CD14-positive monocyte (primary cell): ENCODE measurements at regions not wholly inside any gene's neighbourhood (a gene's known extent, or its start where the extent isn't known, plus 50 kb on each side); places are given as distances from the start of the nearest gene placed in this dataset.

ENCODE experiments used
- DNase-seq, 3 donors: peaks; one replicate each; pipeline ENCODE4 v3.0.0-alpha.2; 2011 to 2022
- H2AFZ ChIP-seq: 2 replicates; pipeline ENCODE4 v1.6.0; 2012; ENCODE audit warnings: mild to moderate bottlenecking, low read depth, low read length, inconsistent platforms; ENCODE audit not compliant: insufficient read depth, poor library complexity, severe bottlenecking
- H3K27ac ChIP-seq, 2 donors: 1 replicate in 1 of 2; 2 replicates in 1 of 2; pipeline ENCODE4 v1.5.1; 2012 to 2013; ENCODE audit warnings: low read length in 2 of 2, control low read depth in 1 of 2, inconsistent platforms in 1 of 2, low read depth in 1 of 2, mild to moderate bottlenecking in 1 of 2
- H3K27me3 ChIP-seq, 2 donors: one replicate each; pipeline versions ENCODE4 v1.6.0 to v1.6.1; 2011 to 2013; ENCODE audit warnings: low read length in 2 of 2; ENCODE audit not compliant: control insufficient read depth in 2 of 2, insufficient read depth in 2 of 2
- H3K36me3 ChIP-seq, 2 donors: replicated peaks in 1 of 2; 1 replicate in 1 of 2; 2 replicates in 1 of 2; pipeline versions ENCODE4 v1.5.1 to v1.6.1; 2012 to 2013; ENCODE audit warnings: low read length in 2 of 2, control low read depth in 1 of 2, inconsistent platforms in 1 of 2, mild to moderate bottlenecking in 1 of 2; ENCODE audit not compliant: insufficient read depth in 2 of 2, control insufficient read depth in 1 of 2
- H3K4me1 ChIP-seq, 2 donors: 1 replicate in 1 of 2; 2 replicates in 1 of 2; pipeline versions ENCODE4 v1.5.1 to v1.6.1; 2012 to 2013; ENCODE audit warnings: low read length in 2 of 2, control low read depth in 1 of 2, inconsistent platforms in 1 of 2, mild to moderate bottlenecking in 1 of 2, moderate library complexity in 1 of 2; ENCODE audit not compliant: insufficient read depth in 2 of 2, control insufficient read depth in 1 of 2
- H3K4me2 ChIP-seq: replicated peaks from 2 replicates; pipeline ENCODE3; 2012; ENCODE audit warnings: low read length, moderate library complexity, mild to moderate bottlenecking; ENCODE audit not compliant: poor library complexity, severe bottlenecking; ENCODE audit errors: extremely low read depth
- H3K4me3 ChIP-seq, 3 experiments: fragments of 200-600 bp in 1 of 3; sonication (generic) in 1 of 3; replicated peaks in 1 of 3; 1 replicate in 2 of 3; 2 replicates in 1 of 3; pipeline ENCODE4 v1.5.1; 2011 to 2013; ENCODE audit warnings: low read length in 3 of 3, mild to moderate bottlenecking in 3 of 3, control low read depth in 2 of 3, low read depth in 2 of 3, inconsistent platforms in 1 of 3, moderate library complexity in 1 of 3
- H3K79me2 ChIP-seq: 2 replicates; pipeline ENCODE4 v1.6.0; 2012; ENCODE audit warnings: mild to moderate bottlenecking, control low read depth, inconsistent platforms, low read length, moderate library complexity; ENCODE audit not compliant: insufficient read depth
- H3K9ac ChIP-seq: 2 replicates; pipeline ENCODE4 v1.6.0; 2017; ENCODE audit warnings: low read length, mild to moderate bottlenecking; ENCODE audit not compliant: insufficient read depth, poor library complexity, severe bottlenecking
- H3K9me3 ChIP-seq, 2 donors: replicated peaks in 1 of 2; 1 replicate in 1 of 2; 2 replicates in 1 of 2; pipeline versions ENCODE4 v1.5.1 to v1.6.1; 2012 to 2013; ENCODE audit warnings: low read length in 2 of 2, control low read depth in 1 of 2; ENCODE audit not compliant: control insufficient read depth in 1 of 2, insufficient read depth in 1 of 2
- H4K20me1 ChIP-seq: 2 replicates; pipeline ENCODE4 v1.6.0; 2012; ENCODE audit warnings: mild to moderate bottlenecking, low read length, control low read depth, moderate library complexity; ENCODE audit not compliant: insufficient read depth
- H3K27ac Mint-ChIP-seq, 7 donors: one replicate each; pipeline ENCODE4 v1.8.0; 2020; ENCODE audit warnings: mild to moderate bottlenecking in 7 of 7, mixed read lengths in 7 of 7, moderate library complexity in 6 of 7, inconsistent platforms in 2 of 7
- H3K27me3 Mint-ChIP-seq, 3 donors: one replicate each; pipeline ENCODE4 v1.8.0; 2021 to 2022; ENCODE audit warnings: low read depth in 3 of 3, mild to moderate bottlenecking in 3 of 3, mixed read lengths in 3 of 3, moderate library complexity in 3 of 3, inconsistent platforms in 1 of 3
- H3K36me3 Mint-ChIP-seq, 2 donors: one replicate each; pipeline ENCODE4 v1.8.0; 2020; ENCODE audit warnings: mixed read lengths in 2 of 2, inconsistent platforms in 1 of 2, mild to moderate bottlenecking in 1 of 2
- H3K4me1 Mint-ChIP-seq: one replicate; pipeline ENCODE4 v1.8.0; 2020; ENCODE audit warnings: mild to moderate bottlenecking, mixed read lengths
- H3K4me3 Mint-ChIP-seq, 2 donors: one replicate each; pipeline ENCODE4 v1.8.0; 2020; ENCODE audit warnings: mild to moderate bottlenecking in 2 of 2, mixed read lengths in 2 of 2, moderate library complexity in 1 of 2
- H3K9me3 Mint-ChIP-seq, 7 donors: one replicate each; pipeline ENCODE4 v1.8.0; 2020 to 2022; ENCODE audit warnings: mixed read lengths in 7 of 7, mild to moderate bottlenecking in 6 of 7, moderate library complexity in 6 of 7, inconsistent platforms in 2 of 7
- CTCF ChIP-seq: fragments of 200-600 bp; IDR thresholded peaks from one replicate; pipeline ENCODE4 v1.8.0; 2022; ENCODE audit warnings: antibody characterized with exemption, mild to moderate bottlenecking
- whole genome bisulfite sequencing: methylation state at CpG from one replicate; pipeline ENCODE4 v1.1.5; 2013; ENCODE audit warnings: missing lambda C conversion rate; ENCODE audit not compliant: insufficient coverage; 5-methylcytosine and 5-hydroxymethylcytosine counted together
- intact Hi-C, 2 donors: fragments of 100-400 bp; cut with micrococcal nuclease; formaldehyde crosslinking; loops; one replicate each; pipeline versions ENCODE4 v1.15.0 to v1.15.1; 2023

- Histone ChIP-seq H4K20me1 (no peaks in the 10 kb centered on the region), H3K9ac (no peak overlapping the region), H3K27ac (no peak overlapping the region), H3K4me3 (no peak overlapping the region), H3K27me3 (no peaks in the 10 kb centered on the region), H3K9me3 (no peaks in the 10 kb centered on the region), H3K4me2 (no peak overlapping the region), H3K36me3 (no peaks in the 10 kb centered on the region), H2AFZ (no peak overlapping the region), H3K4me1 (no peaks in the 10 kb centered on the region), H3K79me2 (no peaks in the 10 kb centered on the region)
- WGBS = 100% methylated on average over 2 of the region's 3 CpGs
- Mint-ChIP-seq H3K4me3 (no peak overlapping the region), H3K36me3 (no peaks in the 10 kb centered on the region), H3K27ac (no peak overlapping the region), H3K27me3 (no peaks in the 10 kb centered on the region), H3K4me1 (no peaks in the 10 kb centered on the region), H3K9me3 (no peaks in the 10 kb centered on the region)
- DNase-seq = no peak
- TF ChIP-seq CTCF = no peak
- intact Hi-C loops = no loop called here
Measured at GRCh38 chr3:17969244-17969643, 226.8 kb upstream of the TBC1D5 start.

- Histone ChIP-seq H4K20me1 (no peaks in the 10 kb centered on the region), H3K79me2 (no peaks in the 10 kb centered on the region), H3K4me3 (no peak overlapping the region), H3K27ac (no peak overlapping the region), H3K4me2 (no peak overlapping the region), H2AFZ (no peak overlapping the region), H3K36me3 (no peaks in the 10 kb centered on the region), H3K9ac (no peak overlapping the region), H3K9me3 (no peaks in the 10 kb centered on the region), H3K27me3 (no peaks in the 10 kb centered on the region), H3K4me1 (no peaks in the 10 kb centered on the region)
- no peak for DNase-seq
- 83% methylated on average over 1 of the region's 2 CpGs for WGBS
- Mint-ChIP-seq H3K4me3 (no peak overlapping the region), H3K27ac (no peak overlapping the region), H3K9me3 (peaks cover 0 to under 1% (median 0%) of the 10 kb centered on the region in 7 donors), H3K27me3 (no peaks in the 10 kb centered on the region), H3K36me3 (no peaks in the 10 kb centered on the region), H3K4me1 (no peaks in the 10 kb centered on the region)
- no peak for TF ChIP-seq CTCF
- intact Hi-C loops = no loop called here
Measured at GRCh38 chr3:17967953-17968607, 225.6 kb upstream of the TBC1D5 start.
